ENCODE measurements at regions not wholly inside any gene's neighbourhood (a gene's known extent, or its start where the extent isn't known, plus 50 kb on each side); places are given as distances from the start of the nearest gene placed in this dataset.

- Mint-ChIP-seq H3K4me1 (no peaks in the 10 kb centered on the region), H3K4me3 (no peak overlapping the region), H3K27ac (no peak overlapping the region), H3K9me3 (no peaks in the 10 kb centered on the region), H3K36me3 (no peaks in the 10 kb centered on the region), H3K27me3 (no peaks in the 10 kb centered on the region)
- no peak for ATAC-seq
Observed at GRCh38 chr9:20137425-20137824, 348.6 kb upstream of the SLC24A2 start.

GRCh38 chr9:20135119-20135697 is 346.4 kb upstream of the SLC24A2 start:
- H3K27ac Mint-ChIP-seq: no peak overlapping the region

GRCh38 chr9:20125727-20126126 is 336.9 kb upstream of the SLC24A2 start:
- no peak for ATAC-seq
- H3K9me3 Mint-ChIP-seq: no peaks in the 10 kb centered on the region
- no peaks in the 10 kb centered on the region for H3K27me3 Mint-ChIP-seq
- H3K36me3 Mint-ChIP-seq: no peaks in the 10 kb centered on the region
- no peaks in the 10 kb centered on the region for H3K4me1 Mint-ChIP-seq
- no peak overlapping the region for H3K27ac Mint-ChIP-seq
- no peak overlapping the region for H3K4me3 Mint-ChIP-seq

More at GRCh38 chr9:20135119-20135697, 346.4 kb upstream of the SLC24A2 start:
- H3K4me3 Mint-ChIP-seq: no peak overlapping the region
- no peaks in the 10 kb centered on the region for H3K27me3 Mint-ChIP-seq
- no peak for ATAC-seq
- H3K4me1 Mint-ChIP-seq: no peaks in the 10 kb centered on the region
- no peaks in the 10 kb centered on the region for H3K36me3 Mint-ChIP-seq
- H3K9me3 Mint-ChIP-seq: no peaks in the 10 kb centered on the region

- Mint-ChIP-seq H3K4me1 (no peaks in the 10 kb centered on the region), H3K36me3 (no peaks in the 10 kb centered on the region)
Observed at GRCh38 chr9:20119566-20119965, 330.7 kb upstream of the SLC24A2 start.

GRCh38 chr9:20117986-20118385 is 329.1 kb upstream of the SLC24A2 start:
- Mint-ChIP-seq H3K27me3 (no peaks in the 10 kb centered on the region), H3K4me3 (no peak overlapping the region), H3K9me3 (peaks cover 11% of the 10 kb centered on the region), H3K27ac (no peak overlapping the region), H3K36me3 (no peaks in the 10 kb centered on the region), H3K4me1 (no peaks in the 10 kb centered on the region)
- ATAC-seq: no peak

More at GRCh38 chr9:20119566-20119965, 330.7 kb upstream of the SLC24A2 start:
- no peak overlapping the region for H3K27ac Mint-ChIP-seq
- H3K4me3 Mint-ChIP-seq: no peak overlapping the region
- H3K27me3 Mint-ChIP-seq: no peaks in the 10 kb centered on the region
- peaks cover 8% of the 10 kb centered on the region for H3K9me3 Mint-ChIP-seq
- ATAC-seq: no peak

- Mint-ChIP-seq H3K36me3 (no peaks in the 10 kb centered on the region), H3K27me3 (no peaks in the 10 kb centered on the region), H3K4me1 (no peaks in the 10 kb centered on the region), H3K9me3 (peaks cover 11% of the 10 kb centered on the region), H3K27ac (no peak overlapping the region), H3K4me3 (no peak overlapping the region)
- no peak for ATAC-seq
Observed at GRCh38 chr9:20117482-20117881, 328.6 kb upstream of the SLC24A2 start.

- peaks cover 9% of the 10 kb centered on the region for H3K9me3 Mint-ChIP-seq
- no peak for ATAC-seq
- no peaks in the 10 kb centered on the region for H3K4me1 Mint-ChIP-seq
- no peak overlapping the region for H3K27ac Mint-ChIP-seq
- no peaks in the 10 kb centered on the region for H3K36me3 Mint-ChIP-seq
- H3K27me3 Mint-ChIP-seq: no peaks in the 10 kb centered on the region
- no peak overlapping the region for H3K4me3 Mint-ChIP-seq
Observed at GRCh38 chr9:20114974-20115373, 326.1 kb upstream of the SLC24A2 start.

- ATAC-seq: peak; percentile 31
- H3K4me1 Mint-ChIP-seq: no peaks in the 10 kb centered on the region
- peaks cover 11% of the 10 kb centered on the region for H3K9me3 Mint-ChIP-seq
- H3K4me3 Mint-ChIP-seq: no peak overlapping the region
- H3K36me3 Mint-ChIP-seq: no peaks in the 10 kb centered on the region
- H3K27ac Mint-ChIP-seq: no peak overlapping the region
- no peaks in the 10 kb centered on the region for H3K27me3 Mint-ChIP-seq
Observed at GRCh38 chr9:20112205-20112783, 323.5 kb upstream of the SLC24A2 start.

GRCh38 chr9:20111173-20111843 is 322.5 kb upstream of the SLC24A2 start:
- H3K27me3 Mint-ChIP-seq: no peaks in the 10 kb centered on the region
- H3K4me1 Mint-ChIP-seq: no peaks in the 10 kb centered on the region
- no peaks in the 10 kb centered on the region for H3K36me3 Mint-ChIP-seq
- ATAC-seq: no peak
- H3K4me3 Mint-ChIP-seq: no peak overlapping the region
- H3K27ac Mint-ChIP-seq: no peak overlapping the region
- H3K9me3 Mint-ChIP-seq: peaks cover 11% of the 10 kb centered on the region

- H3K36me3 Mint-ChIP-seq: no peaks in the 10 kb centered on the region
- no peak overlapping the region for H3K4me3 Mint-ChIP-seq
- H3K4me1 Mint-ChIP-seq: no peaks in the 10 kb centered on the region
- peaks cover 12% of the 10 kb centered on the region for H3K9me3 Mint-ChIP-seq
- ATAC-seq: no peak
- no peak overlapping the region for H3K27ac Mint-ChIP-seq
- H3K27me3 Mint-ChIP-seq: peaks cover 8% of the 10 kb centered on the region
Observed at GRCh38 chr9:20095430-20096092, 306.7 kb upstream of the SLC24A2 start.

- no peak overlapping the region for H3K4me3 Mint-ChIP-seq
- H3K27ac Mint-ChIP-seq: no peak overlapping the region
- no peak for ATAC-seq
- H3K9me3 Mint-ChIP-seq: peaks cover 12% of the 10 kb centered on the region
- H3K36me3 Mint-ChIP-seq: no peaks in the 10 kb centered on the region
- peaks cover 5% of the 10 kb centered on the region for H3K27me3 Mint-ChIP-seq
- H3K4me1 Mint-ChIP-seq: no peaks in the 10 kb centered on the region
Observed at GRCh38 chr9:20092561-20092960, 303.7 kb upstream of the SLC24A2 start.

GRCh38 chr9:20087481-20087880 is 298.6 kb upstream of the SLC24A2 start:
- Mint-ChIP-seq H3K4me3 (no peak overlapping the region), H3K27me3 (peaks cover 9% of the 10 kb centered on the region), H3K4me1 (no peaks in the 10 kb centered on the region), H3K36me3 (no peaks in the 10 kb centered on the region), H3K9me3 (peaks cover 10% of the 10 kb centered on the region), H3K27ac (no peak overlapping the region)
- no peak for ATAC-seq

- H3K27ac Mint-ChIP-seq: no peak overlapping the region
- no peaks in the 10 kb centered on the region for H3K4me1 Mint-ChIP-seq
- no peak overlapping the region for H3K4me3 Mint-ChIP-seq
- no peak for ATAC-seq
- no peaks in the 10 kb centered on the region for H3K36me3 Mint-ChIP-seq
- peaks cover 3% of the 10 kb centered on the region for H3K9me3 Mint-ChIP-seq
- H3K27me3 Mint-ChIP-seq: peaks cover 9% of the 10 kb centered on the region
Observed at GRCh38 chr9:20085842-20086241, 297.0 kb upstream of the SLC24A2 start.

- Mint-ChIP-seq H3K4me3 (no peak overlapping the region), H3K27ac (no peak overlapping the region), H3K36me3 (no peaks in the 10 kb centered on the region), H3K4me1 (no peaks in the 10 kb centered on the region), H3K27me3 (peaks cover 9% of the 10 kb centered on the region), H3K9me3 (no peaks in the 10 kb centered on the region)
- ATAC-seq: no peak
Observed at GRCh38 chr9:20084125-20084524, 295.3 kb upstream of the SLC24A2 start.

- Mint-ChIP-seq H3K27me3 (peaks cover 9% of the 10 kb centered on the region), H3K9me3 (no peaks in the 10 kb centered on the region), H3K4me3 (no peak overlapping the region), H3K27ac (no peak overlapping the region), H3K4me1 (no peaks in the 10 kb centered on the region), H3K36me3 (no peaks in the 10 kb centered on the region)
- ATAC-seq: no peak
Observed at GRCh38 chr9:20083390-20083789, 294.6 kb upstream of the SLC24A2 start.

- Mint-ChIP-seq H3K27ac (no peak overlapping the region), H3K27me3 (peaks cover 6% of the 10 kb centered on the region)
Observed at GRCh38 chr9:20082831-20083230, 294.0 kb upstream of the SLC24A2 start.

More at GRCh38 chr9:20082831-20083230, 294.0 kb upstream of the SLC24A2 start:
- no peak for ATAC-seq
- Mint-ChIP-seq H3K4me3 (no peak overlapping the region), H3K9me3 (no peaks in the 10 kb centered on the region), H3K4me1 (no peaks in the 10 kb centered on the region), H3K36me3 (no peaks in the 10 kb centered on the region)
